CD4-positive, alpha-beta T cell treated with Interleukin-17A for 1 hour (primary cell): ENCODE measurements at regions not wholly inside any gene's neighbourhood (a gene's known extent, or its start where the extent isn't known, plus 50 kb on each side); places are given as distances from the start of the nearest gene placed in this dataset.
"Not testable (repeated sequence)": the region's sequence is repeated elsewhere in the genome, so short reads cannot be mapped to it uniquely, and the experiment has no call there.

Experiments used
- DNase-seq: peaks from one replicate; pipeline ENCODE4 v3.0.0-alpha.2; 2020

DNA sequence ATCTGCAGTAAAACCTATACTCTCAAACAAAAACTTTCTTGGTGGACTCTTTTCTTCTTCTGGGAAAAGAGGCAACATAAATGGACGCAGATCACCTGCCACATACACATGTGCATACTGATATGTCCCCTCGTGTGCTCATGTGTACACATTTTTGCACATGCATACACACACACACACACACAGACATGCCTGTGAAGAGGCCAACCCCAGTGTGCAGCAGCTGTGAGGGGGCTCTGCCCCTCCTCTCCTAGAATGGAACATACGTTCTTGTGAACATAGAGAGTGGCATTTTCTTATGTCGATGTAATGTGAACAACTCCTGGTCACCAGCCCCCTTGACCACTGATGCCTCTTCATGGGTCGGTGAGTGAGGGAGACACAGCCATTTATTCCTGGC, 188.9 kb upstream of the PLGLB2 start:
- not testable (repeated sequence) for DNase-seq

DNA sequence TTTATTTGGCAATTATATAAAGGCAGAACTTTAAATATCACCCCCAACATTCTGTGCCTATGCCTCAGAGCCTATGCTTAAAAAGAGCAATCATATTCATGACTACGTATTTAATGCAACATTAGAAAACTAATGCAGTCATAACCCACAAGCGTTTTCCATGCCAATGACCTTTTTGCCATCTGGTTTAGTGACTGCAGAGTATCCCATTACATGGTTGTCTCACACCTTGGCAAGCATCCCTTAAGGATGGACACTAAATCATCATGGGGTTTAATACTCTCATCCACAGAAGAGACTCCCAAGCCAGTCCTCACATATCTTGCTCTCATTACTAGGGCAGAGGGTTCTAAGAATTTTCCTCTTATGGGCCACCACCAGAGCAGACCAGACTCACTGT, 188.2 kb upstream of the PLGLB2 start:
- not testable (repeated sequence) for DNase-seq

- DNase-seq = not testable (repeated sequence)
Observed at GRCh38 chr2:87565116-87565515, 182.8 kb upstream of the PLGLB2 start.

DNA sequence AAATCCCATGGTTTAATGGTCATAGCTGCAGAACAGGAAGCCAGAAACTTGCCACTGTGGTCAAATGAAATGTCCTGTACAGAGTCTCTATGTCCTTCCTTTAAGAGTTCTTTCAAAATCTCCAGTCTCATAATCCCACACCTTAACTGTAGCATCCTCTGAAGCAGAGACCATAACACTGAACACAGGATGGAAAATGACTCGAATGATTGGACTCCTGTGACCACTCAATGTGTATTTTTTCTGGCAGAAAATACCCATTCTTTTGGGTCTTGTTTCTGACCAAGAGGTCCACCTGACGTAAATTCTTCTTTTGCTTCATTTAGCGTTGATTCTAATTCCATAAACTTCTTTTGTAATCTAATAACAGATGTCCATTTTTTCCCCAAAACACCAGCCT, 181.4 kb upstream of the PLGLB2 start:
- DNase-seq = not testable (repeated sequence)

GRCh38 chr2:87567093-87567492, 180.8 kb upstream of the PLGLB2 start:
- not testable (repeated sequence) for DNase-seq

DNA sequence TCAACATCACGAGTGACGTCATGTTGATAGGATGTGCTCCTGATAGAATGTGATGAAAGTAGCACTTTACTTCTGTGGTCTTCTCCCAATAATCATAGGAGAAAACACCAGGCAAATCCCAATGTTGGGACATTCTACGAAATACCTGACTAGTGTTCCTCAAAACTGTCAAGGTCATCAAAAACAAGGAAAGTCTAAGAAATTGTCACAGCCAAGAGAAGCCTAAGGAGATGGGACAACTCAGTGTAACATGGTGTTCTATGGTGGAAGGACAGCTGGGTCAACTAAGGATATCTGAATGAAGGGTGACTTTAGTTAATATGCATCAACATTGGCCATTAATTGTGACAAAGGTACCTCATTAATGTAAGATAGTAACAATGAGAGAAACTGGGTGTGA, 180.0 kb upstream of the PLGLB2 start:
- not testable (repeated sequence) for DNase-seq

DNA sequence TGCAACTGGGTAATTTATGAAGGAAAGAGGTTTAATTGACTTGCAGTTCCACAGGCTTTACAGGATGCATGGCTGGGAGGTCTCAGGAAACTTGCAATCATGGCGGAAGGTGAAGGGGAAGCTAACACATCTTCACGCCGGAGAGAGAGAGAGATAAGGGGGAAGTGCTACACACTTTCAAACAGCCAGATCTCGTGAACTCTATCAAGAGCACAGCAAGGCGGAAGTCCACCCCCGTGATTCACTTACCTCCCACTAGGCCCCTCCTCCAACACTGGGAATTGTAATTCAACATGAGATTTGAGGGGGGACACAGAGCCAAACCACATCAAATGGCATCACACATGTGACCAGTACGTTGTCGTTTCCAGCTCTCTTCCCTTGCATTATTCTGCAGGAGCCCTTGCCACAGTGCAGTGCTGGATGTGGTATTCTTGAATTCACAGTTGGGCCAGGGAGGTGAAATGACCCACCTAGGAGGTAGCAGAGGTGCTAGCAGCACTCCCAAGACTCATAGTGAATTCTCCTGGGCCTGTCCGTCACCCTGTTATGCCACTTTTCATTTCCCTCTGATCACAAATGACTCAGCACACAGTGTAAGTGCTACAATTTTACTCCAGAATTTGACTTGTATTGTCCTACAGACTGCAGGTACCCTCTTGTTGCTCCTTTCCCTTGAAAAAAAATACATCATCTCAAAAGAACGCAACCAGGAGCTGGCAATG, 179.2 kb upstream of the PLGLB2 start:
- not testable (repeated sequence) for DNase-seq

GRCh38 chr2:87569689-87570397, 178.0 kb upstream of the PLGLB2 start:
- not testable (repeated sequence) for DNase-seq

DNA sequence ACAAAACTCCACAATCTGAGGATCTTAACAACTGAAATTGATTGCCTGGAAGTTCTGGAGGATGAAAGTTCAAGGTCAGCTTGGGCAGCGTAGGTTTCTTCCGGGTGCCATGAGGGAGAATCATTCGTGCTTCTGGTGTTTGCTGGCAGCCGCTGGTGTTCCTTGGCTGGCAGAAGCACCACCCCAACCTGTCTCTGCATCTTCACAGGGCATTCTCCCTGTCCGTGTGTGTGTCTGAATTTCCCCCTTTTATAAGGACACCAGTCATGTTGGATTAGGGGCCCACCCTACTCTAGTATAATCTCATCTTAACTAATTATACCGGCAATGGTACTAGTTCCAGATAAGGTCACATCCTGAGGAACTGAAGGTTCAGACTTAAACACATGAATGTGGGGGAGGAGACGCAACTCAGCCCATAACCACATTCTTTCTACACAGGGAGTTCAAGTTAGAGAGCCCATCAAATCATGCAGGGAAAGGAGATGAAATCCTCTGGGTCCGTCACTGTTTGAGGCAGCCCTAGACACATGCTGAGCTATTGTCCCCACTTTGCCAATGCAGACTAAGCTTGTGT, 175.9 kb upstream of the PLGLB2 start:
- DNase-seq = not testable (repeated sequence)

DNA sequence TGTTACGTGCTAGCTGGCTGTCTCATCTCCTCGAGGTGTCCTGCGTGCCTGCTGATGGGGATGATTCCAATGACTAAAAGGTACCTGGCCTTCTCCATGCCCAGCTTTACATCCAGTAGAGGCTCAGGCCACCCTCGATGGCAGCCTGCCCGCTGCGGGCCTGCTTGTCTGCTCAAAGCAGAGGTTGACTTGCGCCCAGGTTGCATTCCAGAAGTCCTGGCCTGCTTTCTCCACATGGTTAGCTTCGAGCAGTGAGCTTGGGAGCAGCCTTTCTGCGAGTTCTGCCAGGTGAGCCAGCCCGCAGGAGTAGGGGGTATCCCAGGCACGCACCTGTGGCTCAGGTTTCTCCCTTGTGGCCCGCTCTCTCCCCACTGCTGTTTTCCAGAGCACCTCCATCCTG, 175.0 kb upstream of the PLGLB2 start:
- not testable (repeated sequence) for DNase-seq

DNA sequence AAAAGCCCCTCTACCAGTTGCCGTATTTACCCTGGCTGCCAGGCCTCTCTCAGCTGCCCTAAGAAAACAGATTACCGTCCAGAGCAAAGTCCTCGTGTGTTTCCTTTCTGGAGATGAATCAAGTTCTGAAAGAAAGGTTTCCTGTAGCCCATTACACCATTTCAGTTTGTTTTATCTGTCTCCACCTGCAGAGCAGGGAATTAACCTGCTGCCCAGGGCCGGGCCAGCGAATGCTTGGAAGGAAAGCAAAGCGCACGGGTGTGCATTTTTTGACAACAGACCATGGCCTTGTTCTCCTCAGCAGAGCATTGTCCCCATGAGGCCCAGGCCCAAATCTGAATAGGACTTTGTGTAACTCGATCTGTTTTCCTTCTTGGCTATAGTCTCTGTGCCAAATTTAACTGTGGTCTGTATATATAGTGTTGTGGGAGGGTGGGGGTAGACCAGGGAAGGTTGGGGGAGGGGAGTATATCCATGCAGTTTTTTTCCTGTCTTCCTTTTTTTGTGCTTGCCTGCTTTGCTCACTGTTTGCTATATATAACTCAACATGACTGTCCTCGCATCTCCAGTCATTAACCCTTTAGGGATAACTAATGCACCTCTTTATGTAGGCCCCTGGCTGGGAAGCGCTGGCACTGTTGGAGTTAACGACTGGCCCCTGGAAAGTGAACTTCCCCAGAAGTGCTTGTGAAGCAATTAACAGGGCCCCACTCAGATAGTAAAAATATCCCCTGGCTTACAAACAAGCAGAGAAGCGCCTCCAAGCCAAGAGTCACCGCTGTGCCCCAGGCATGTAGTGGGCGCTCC, 174.3 kb upstream of the PLGLB2 start:
- not testable (repeated sequence) for DNase-seq

GRCh38 chr2:87574193-87575119, 173.4 kb upstream of the PLGLB2 start:
- not testable (repeated sequence) for DNase-seq

DNA sequence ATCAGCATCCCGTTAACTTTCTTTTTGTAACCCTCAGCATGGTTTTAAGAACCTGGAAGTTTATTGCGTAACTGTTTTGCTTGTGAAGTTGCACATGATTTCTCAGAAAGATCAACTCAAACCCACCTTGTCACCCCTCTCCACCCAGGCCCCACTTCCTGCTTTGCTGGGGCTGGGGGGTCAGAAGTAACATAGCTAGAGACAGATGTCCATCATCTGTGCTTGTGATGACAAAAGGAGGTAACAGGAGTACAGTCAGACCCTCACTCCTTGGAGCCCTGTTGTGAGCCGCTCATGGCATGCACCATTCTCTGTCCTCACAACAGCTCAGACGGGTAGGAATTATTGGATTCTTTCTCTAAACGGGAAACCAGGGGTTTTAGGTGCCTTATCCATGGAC, 172.7 kb upstream of the PLGLB2 start:
- DNase-seq = not testable (repeated sequence)

DNA sequence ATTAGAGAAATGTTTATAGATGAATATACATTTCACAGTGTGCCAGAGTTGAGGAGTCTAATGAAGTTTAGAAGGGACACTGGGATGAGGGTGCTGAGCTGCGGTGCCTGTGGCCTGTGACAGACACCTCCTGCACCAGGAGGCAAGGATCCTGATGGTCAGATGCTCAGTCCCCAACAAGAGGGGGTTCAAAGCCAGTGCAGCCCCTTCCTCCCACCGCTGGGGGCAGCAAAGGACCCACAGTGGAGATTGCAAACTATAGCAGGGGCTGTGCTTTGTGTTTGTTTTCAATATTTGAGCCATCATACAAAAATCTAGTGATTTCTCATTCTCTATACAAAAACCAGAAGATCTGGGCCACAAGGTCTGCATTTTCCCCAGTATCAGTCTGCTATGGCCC, 170.5 kb upstream of the PLGLB2 start:
- DNase-seq = not testable (repeated sequence)

GRCh38 chr2:87582152-87582551, 165.7 kb upstream of the PLGLB2 start:
- not testable (repeated sequence) for DNase-seq

DNA sequence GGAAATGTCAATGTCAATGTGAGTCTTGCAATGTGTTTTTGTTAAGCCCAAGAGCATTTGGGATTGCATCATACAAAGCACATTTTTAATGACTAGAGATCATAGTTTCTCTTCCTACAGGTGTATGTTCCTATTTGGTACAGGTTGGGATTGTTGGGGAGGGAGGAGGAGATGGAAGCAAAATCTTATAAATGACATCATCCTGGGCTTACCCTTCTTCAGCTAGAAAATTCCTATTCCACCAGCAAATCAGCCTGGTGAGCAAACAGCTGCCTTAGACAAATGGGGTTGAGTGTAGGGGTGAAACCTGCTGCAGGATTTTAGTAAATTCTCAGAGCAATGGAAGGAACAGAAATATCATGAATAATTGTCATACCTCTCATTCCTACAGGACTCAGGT, 165.3 kb upstream of the PLGLB2 start:
- not testable (repeated sequence) for DNase-seq

- not testable (repeated sequence) for DNase-seq
Observed at GRCh38 chr2:87583370-87583769, 164.5 kb upstream of the PLGLB2 start.

- not testable (repeated sequence) for DNase-seq
Observed at GRCh38 chr2:87583803-87584202, 164.1 kb upstream of the PLGLB2 start.

- not testable (repeated sequence) for DNase-seq
Observed at GRCh38 chr2:87584268-87584906, 163.5 kb upstream of the PLGLB2 start.

DNA sequence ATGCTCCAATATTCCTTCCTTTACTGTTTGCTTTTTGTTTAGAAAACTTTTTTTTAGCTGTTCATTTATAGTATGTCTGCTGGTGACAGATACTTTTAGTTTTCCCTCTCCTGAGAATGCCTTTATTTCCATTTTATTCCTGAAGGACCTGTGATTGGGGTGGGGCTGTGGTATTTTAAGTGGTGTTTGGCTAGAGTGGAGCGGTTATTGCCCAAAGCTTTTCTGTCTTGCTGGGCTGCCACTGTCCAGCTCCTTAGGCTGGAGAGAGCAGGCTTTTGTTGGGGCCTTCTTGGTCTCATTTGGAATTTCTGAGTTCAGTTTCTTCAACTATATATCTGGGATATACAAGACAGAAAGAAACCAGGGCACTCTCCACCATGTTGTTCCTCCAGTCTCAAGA, 160.0 kb upstream of the PLGLB2 start:
- DNase-seq = not testable (repeated sequence)

DNA sequence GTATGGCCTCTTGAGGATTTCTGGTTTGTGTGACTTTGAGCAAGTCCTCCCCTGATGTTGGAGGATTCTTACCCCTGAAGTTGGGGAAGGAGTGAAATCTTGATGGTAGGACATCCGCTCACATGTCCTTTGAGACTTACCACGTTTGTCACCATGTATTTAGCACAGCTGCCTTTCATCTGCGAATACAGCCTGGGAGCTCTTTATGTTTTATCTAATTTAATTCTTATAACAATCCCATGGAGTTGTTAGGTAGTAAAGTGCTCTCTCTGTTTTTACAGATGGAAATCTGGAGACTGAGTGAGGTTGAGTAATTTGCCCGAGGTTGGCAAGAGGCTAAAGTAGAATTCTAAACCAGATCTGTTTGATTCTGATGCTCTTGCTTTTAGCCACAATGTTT, 154.9 kb upstream of the PLGLB2 start:
- not testable (repeated sequence) for DNase-seq
